ENCODE measurements at regions not wholly inside any gene's neighbourhood (a gene's known extent, or its start where the extent isn't known, plus 50 kb on each side); places are given as distances from the start of the nearest gene placed in this dataset.

DNA sequence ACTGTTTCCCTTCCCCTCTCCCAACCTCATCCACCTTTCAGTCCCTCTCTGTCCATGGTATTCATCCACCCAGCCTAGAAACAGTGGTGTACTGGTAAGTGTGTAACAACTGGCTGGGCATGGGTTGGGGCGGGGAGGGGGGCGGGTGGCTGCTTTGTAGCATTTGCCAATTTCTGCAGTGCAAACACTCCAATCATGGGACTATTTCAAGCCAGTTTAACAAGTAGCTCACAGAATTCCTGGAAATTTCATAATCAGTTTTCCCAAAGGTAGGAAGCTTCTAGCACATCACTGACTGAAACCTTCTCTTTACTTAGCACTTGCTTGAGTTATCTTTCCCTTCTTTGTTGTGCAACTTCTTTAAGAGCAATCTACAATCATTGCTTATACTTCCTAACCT lies 100.8 kb upstream of the WASF3 start:
- H3K4me1 Mint-ChIP-seq = no peaks in the 10 kb centered on the region
- H3K36me3 Mint-ChIP-seq = no peaks in the 10 kb centered on the region
- H3K9me3 ChIP-seq (ENCODE audit: control insufficient read depth in 1 of 2, low read length in 2 of 2) = no peaks in the 10 kb centered on the region
- ChIA-PET CTCF (ENCODE audit: partially characterized antibody) (no interaction called here), POLR2A (ENCODE audit: partially characterized antibody) (no interaction called here)
- H3K4me3 ChIP-seq (ENCODE audit: low read length in 2 of 2) = no peak overlapping the region
- H3K4me3 Mint-ChIP-seq = no peak overlapping the region
- no peak for DNase-seq
- no peak overlapping the region for H3K27ac Mint-ChIP-seq
- H3K27ac ChIP-seq (ENCODE audit: low read depth, low read length) = no peak overlapping the region
- peaks cover 0 to 3% (median under 1%) of the 10 kb centered on the region in 8 donors for H3K9me3 Mint-ChIP-seq
- peaks cover 15 to 20% of the 10 kb centered on the region in 2 donors for H3K27me3 Mint-ChIP-seq
- no peaks in the 10 kb centered on the region for H3K36me3 ChIP-seq (ENCODE audit: insufficient read depth, low read length)
- H3K4me1 ChIP-seq (ENCODE audit: insufficient read depth, low read length) = no peaks in the 10 kb centered on the region
- H3K27me3 ChIP-seq (ENCODE audit: insufficient read depth, low read length) = no peaks in the 10 kb centered on the region
- intact Hi-C loops (cut with micrococcal nuclease) = no loop called here

DNA sequence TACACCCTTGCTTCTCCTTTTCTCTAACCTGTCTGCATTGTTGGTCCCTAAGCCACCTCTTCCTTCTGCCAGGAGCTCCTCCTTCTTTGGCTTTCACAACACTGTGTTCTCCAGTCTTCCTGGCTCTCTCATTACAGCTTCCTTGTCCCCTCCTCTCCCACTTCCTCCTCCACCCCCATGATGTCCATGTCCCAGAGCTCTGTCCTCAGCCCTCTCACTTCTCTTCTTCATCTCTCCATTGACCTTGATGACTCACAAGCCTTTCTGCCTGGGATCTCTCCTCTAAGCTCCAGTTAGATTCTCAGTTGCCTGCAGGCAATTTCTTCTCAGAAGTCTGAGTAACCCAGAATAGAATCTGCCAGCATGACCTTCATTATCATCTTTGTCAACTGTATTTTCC lies 100.3 kb upstream of the WASF3 start:
- H3K9me3 Mint-ChIP-seq = peaks cover 0 to 3% (median 0%) of the 10 kb centered on the region in 8 donors
- intact Hi-C loops (cut with micrococcal nuclease) = no loop called here
- Histone ChIP-seq H3K27me3 (ENCODE audit: insufficient read depth, low read length) (no peaks in the 10 kb centered on the region), H3K9me3 (ENCODE audit: control insufficient read depth in 1 of 2, low read length in 2 of 2) (no peaks in the 10 kb centered on the region), H3K27ac (ENCODE audit: low read depth, low read length) (no peak overlapping the region), H3K4me1 (ENCODE audit: insufficient read depth, low read length) (no peaks in the 10 kb centered on the region), H3K4me3 (ENCODE audit: low read length in 2 of 2) (no peak overlapping the region), H3K36me3 (ENCODE audit: insufficient read depth, low read length) (no peaks in the 10 kb centered on the region)
- H3K27ac Mint-ChIP-seq = no peak overlapping the region
- H3K4me1 Mint-ChIP-seq = no peaks in the 10 kb centered on the region
- H3K27me3 Mint-ChIP-seq = peaks cover 19 to 21% of the 10 kb centered on the region in 2 donors
- ChIA-PET CTCF (ENCODE audit: partially characterized antibody) (interaction anchor here (1.5 kb wide), 1 partner anchor 40 kb away, joined by 4 read pairs; no protein-coding TSS in a partner anchor), POLR2A (ENCODE audit: partially characterized antibody) (no interaction called here)
- DNase-seq = no peak
- no peak overlapping the region for H3K4me3 Mint-ChIP-seq
- no peaks in the 10 kb centered on the region for H3K36me3 Mint-ChIP-seq

DNA sequence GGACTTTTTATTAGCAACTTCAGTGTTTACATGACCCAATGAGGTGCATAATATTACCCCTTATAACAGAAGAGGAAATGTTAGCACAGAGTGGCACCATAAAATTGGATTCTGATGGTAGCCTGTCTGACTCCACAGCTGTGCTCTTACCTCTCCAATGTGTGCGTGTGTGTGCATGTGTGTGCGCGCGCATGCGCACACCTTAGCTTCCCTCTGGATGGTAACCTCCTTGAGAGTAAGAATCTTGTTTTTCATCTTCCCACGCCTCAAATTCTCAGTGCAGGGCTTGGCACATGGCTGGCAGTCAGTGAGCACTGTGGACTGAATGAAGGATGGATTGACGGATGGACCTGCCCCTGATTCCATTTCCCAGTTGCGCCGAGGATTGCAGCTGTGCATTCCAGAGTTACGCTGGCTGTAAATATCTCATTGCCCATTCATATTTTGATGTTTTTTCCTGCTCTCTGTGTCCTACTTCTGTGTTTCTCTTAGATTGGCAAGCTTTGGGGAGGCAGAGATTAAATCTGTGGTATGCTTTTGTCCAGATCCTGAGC lies 99.2 kb upstream of the WASF3 start:
- H3K27me3 Mint-ChIP-seq = peaks cover 20 to 21% of the 10 kb centered on the region in 2 donors
- ChIA-PET POLR2A (ENCODE audit: partially characterized antibody) (no interaction called here), CTCF (ENCODE audit: partially characterized antibody) (interaction anchor here (1.5 kb wide), 1 partner anchor 39 kb away, joined by 4 read pairs; no protein-coding TSS in a partner anchor)
- H3K27me3 ChIP-seq (ENCODE audit: insufficient read depth, low read length) = no peaks in the 10 kb centered on the region
- peak overlapping the region in 1 of 7 donors; percentile 13 for H3K27ac Mint-ChIP-seq
- peaks cover 0 to 3% (median 0%) of the 10 kb centered on the region in 8 donors for H3K9me3 Mint-ChIP-seq
- H3K36me3 ChIP-seq (ENCODE audit: insufficient read depth, low read length) = no peaks in the 10 kb centered on the region
- no peak overlapping the region for H3K27ac ChIP-seq (ENCODE audit: low read depth, low read length)
- no peak overlapping the region for H3K4me3 Mint-ChIP-seq
- no peaks in the 10 kb centered on the region for H3K36me3 Mint-ChIP-seq
- no peak for DNase-seq
- H3K4me1 Mint-ChIP-seq = no peaks in the 10 kb centered on the region
- H3K4me1 ChIP-seq (ENCODE audit: insufficient read depth, low read length) = no peaks in the 10 kb centered on the region
- no peaks in the 10 kb centered on the region for H3K9me3 ChIP-seq (ENCODE audit: control insufficient read depth in 1 of 2, low read length in 2 of 2)
- H3K4me3 ChIP-seq (ENCODE audit: low read length in 2 of 2) = no peak overlapping the region
- intact Hi-C loops (cut with micrococcal nuclease) = no loop called here

DNA sequence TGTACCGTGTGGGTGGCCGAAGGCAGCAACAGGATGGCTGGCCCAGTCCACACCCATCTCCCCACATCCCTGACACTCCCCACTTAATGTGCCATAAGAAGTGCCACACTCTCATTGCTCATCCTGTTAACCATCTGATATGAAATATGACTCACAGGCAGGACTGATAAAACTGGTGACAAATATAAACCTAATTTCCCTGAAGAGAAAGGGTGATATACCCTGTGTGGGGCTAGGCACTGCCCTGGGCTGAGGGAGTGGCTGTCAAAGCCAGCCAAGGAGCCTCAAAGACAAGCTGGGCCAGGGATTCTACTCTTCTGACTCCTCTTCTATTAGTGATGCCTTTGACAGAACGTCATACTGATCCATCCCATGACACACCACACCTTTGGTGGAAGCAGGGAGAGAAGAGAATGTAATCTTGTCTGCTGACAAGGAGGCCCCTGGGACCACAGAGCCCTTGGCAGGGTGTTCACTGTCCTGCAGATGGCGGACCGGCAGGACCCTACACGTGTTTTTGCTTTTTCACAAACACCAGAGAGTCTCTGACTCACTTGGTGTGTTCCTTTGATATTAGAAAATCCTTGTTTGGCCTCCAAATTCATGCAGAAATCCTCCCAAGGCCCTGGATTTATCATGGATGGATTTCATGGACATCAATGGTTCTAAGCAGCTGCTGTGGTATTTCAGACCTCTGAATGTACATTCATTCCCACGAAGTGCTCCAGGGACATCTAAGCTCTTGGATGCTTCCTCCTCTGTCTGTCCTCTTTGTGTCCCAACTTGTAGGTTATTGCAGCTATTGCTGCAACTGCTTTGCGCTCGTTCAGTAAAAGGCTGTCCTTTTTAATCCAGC lies 98.0 kb upstream of the WASF3 start:
- ChIA-PET CTCF (ENCODE audit: partially characterized antibody) (no interaction called here), POLR2A (ENCODE audit: partially characterized antibody) (no interaction called here)
- no peak overlapping the region for H3K27ac ChIP-seq (ENCODE audit: low read depth, low read length)
- no peak for DNase-seq
- peaks cover 20 to 23% of the 10 kb centered on the region in 2 donors for H3K27me3 Mint-ChIP-seq
- no peaks in the 10 kb centered on the region for H3K36me3 ChIP-seq (ENCODE audit: insufficient read depth, low read length)
- no peak overlapping the region for H3K4me3 Mint-ChIP-seq
- intact Hi-C loops (cut with micrococcal nuclease) = no loop called here
- H3K27me3 ChIP-seq (ENCODE audit: insufficient read depth, low read length) = no peaks in the 10 kb centered on the region
- H3K9me3 ChIP-seq (ENCODE audit: control insufficient read depth in 1 of 2, low read length in 2 of 2) = no peaks in the 10 kb centered on the region
- H3K4me3 ChIP-seq (ENCODE audit: low read length in 2 of 2) = no peak overlapping the region
- H3K4me1 ChIP-seq (ENCODE audit: insufficient read depth, low read length) = no peaks in the 10 kb centered on the region
- H3K4me1 Mint-ChIP-seq = no peaks in the 10 kb centered on the region
- no peaks in the 10 kb centered on the region for H3K9me3 Mint-ChIP-seq
- H3K27ac Mint-ChIP-seq = no peak overlapping the region
- H3K36me3 Mint-ChIP-seq = no peaks in the 10 kb centered on the region

DNA sequence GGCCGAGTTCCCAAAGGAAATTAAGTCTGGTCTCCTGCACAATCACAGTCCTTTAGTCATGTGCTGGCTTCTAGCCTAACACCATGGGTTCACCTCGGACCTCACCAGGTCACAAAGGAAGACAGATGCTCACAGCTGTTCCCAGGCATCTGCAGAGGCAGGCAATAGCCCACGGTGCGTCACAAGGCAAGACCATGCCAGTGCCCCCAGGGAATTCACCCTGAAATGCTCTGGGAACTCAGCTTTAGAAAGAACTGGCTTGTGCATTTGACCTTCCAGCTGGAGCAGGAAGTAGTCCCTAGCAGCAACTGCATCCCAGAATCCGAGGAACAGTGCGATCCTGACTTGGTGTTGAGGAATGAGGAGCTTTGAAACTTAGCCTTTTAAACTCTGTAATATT lies 96.8 kb upstream of the WASF3 start:
- Mint-ChIP-seq H3K27me3 (peaks cover 24 to 26% of the 10 kb centered on the region in 2 donors), H3K9me3 (no peaks in the 10 kb centered on the region), H3K36me3 (no peaks in the 10 kb centered on the region), H3K4me3 (no peak overlapping the region), H3K4me1 (no peaks in the 10 kb centered on the region), H3K27ac (no peak overlapping the region)
- Histone ChIP-seq H3K4me3 (ENCODE audit: low read length in 2 of 2) (no peak overlapping the region), H3K27me3 (ENCODE audit: insufficient read depth, low read length) (no peaks in the 10 kb centered on the region), H3K36me3 (ENCODE audit: insufficient read depth, low read length) (no peaks in the 10 kb centered on the region), H3K9me3 (ENCODE audit: control insufficient read depth in 1 of 2, low read length in 2 of 2) (no peaks in the 10 kb centered on the region), H3K27ac (ENCODE audit: low read depth, low read length) (no peak overlapping the region), H3K4me1 (ENCODE audit: insufficient read depth, low read length) (no peaks in the 10 kb centered on the region)
- intact Hi-C loops (cut with micrococcal nuclease) = no loop called here
- DNase-seq = no peak
- ChIA-PET POLR2A (ENCODE audit: partially characterized antibody) (no interaction called here), CTCF (ENCODE audit: partially characterized antibody) (interaction anchor here (1.5 kb wide), 1 partner anchor 36 kb away, joined by 4 read pairs; no protein-coding TSS in a partner anchor)

DNA sequence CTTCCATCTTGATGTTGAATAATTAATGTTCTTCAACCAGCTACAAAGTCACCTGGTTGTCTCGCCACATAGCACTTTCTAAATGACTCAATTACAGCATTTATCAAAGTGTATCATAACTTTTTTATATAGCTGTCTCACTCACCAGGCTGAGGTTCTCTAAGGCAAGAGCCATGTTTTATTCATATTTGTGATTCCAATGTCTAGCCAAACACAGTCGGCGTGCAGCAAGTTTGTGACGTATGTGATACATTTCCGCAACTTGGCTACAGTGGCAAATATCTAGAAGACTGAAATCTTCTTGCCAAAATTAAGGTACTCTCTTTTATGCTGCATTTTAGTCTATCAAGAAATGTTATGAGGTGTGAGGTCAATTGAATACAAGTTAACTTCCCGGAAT lies 94.2 kb upstream of the WASF3 start:
- no peaks in the 10 kb centered on the region for H3K4me1 Mint-ChIP-seq
- H3K9me3 ChIP-seq (ENCODE audit: control insufficient read depth in 1 of 2, low read length in 2 of 2) = no peaks in the 10 kb centered on the region
- intact Hi-C loops (cut with micrococcal nuclease) = no loop called here
- no peaks in the 10 kb centered on the region for H3K36me3 ChIP-seq (ENCODE audit: insufficient read depth, low read length)
- no peak overlapping the region for H3K27ac ChIP-seq (ENCODE audit: low read depth, low read length)
- ChIA-PET CTCF (ENCODE audit: partially characterized antibody) (no interaction called here), POLR2A (ENCODE audit: partially characterized antibody) (no interaction called here)
- no peaks in the 10 kb centered on the region for H3K4me1 ChIP-seq (ENCODE audit: insufficient read depth, low read length)
- H3K36me3 Mint-ChIP-seq = no peaks in the 10 kb centered on the region
- H3K4me3 Mint-ChIP-seq = no peak overlapping the region
- H3K27ac Mint-ChIP-seq = no peak overlapping the region
- no peak overlapping the region for H3K4me3 ChIP-seq (ENCODE audit: low read length in 2 of 2)
- no peak for DNase-seq
- H3K27me3 ChIP-seq (ENCODE audit: insufficient read depth, low read length) = no peaks in the 10 kb centered on the region
- peaks cover 18 to 27% of the 10 kb centered on the region in 2 donors for H3K27me3 Mint-ChIP-seq
- no peaks in the 10 kb centered on the region for H3K9me3 Mint-ChIP-seq

DNA sequence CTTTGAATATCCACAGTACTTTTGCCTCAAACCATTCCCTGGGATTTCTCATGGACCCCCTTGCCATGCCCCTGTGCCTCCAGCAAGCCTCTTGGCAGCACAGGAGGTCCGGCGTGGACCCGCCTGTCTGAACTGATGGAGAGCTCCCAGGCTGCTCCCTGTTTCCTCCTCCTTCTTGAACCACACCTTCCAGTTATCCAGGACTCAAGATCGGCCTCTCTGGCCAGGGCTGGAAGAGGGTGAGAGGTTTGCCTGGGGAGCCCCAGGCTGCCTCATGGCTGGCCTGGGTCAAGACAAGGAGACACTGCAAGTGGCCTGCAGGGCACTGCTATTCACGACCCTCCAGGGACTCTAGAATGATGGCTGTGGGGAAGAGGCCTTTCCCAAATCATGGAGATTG lies 93.6 kb upstream of the WASF3 start:
- H3K9me3 ChIP-seq (ENCODE audit: control insufficient read depth in 1 of 2, low read length in 2 of 2) = no peaks in the 10 kb centered on the region
- Mint-ChIP-seq H3K27me3 (peaks cover 15 to 28% of the 10 kb centered on the region in 2 donors), H3K4me3 (no peak overlapping the region), H3K9me3 (no peaks in the 10 kb centered on the region), H3K27ac (no peak overlapping the region), H3K36me3 (no peaks in the 10 kb centered on the region), H3K4me1 (no peaks in the 10 kb centered on the region)
- H3K36me3 ChIP-seq (ENCODE audit: insufficient read depth, low read length) = no peaks in the 10 kb centered on the region
- intact Hi-C loops (cut with micrococcal nuclease) = no loop called here
- no peak for DNase-seq
- no peaks in the 10 kb centered on the region for H3K27me3 ChIP-seq (ENCODE audit: insufficient read depth, low read length)
- no peaks in the 10 kb centered on the region for H3K4me1 ChIP-seq (ENCODE audit: insufficient read depth, low read length)
- H3K27ac ChIP-seq (ENCODE audit: low read depth, low read length) = no peak overlapping the region
- ChIA-PET CTCF (ENCODE audit: partially characterized antibody) (no interaction called here), POLR2A (ENCODE audit: partially characterized antibody) (no interaction called here)
- no peak overlapping the region for H3K4me3 ChIP-seq (ENCODE audit: low read length in 2 of 2)

All from CD4-positive, alpha-beta memory T cell (primary cell).